Activated CD8-positive, alpha-beta memory T cell treated with anti-CD3 and anti-CD28 coated beads, Interleukin-2, amount 50 U/mL, for 48 hours (primary cell): ENCODE measurements at regions not wholly inside any gene's neighbourhood (a gene's known extent, or its start where the extent isn't known, plus 50 kb on each side); places are given as distances from the start of the nearest gene placed in this dataset.
A peak's percentile ranks its signal among the peaks of the same experiment; 100 is the strongest.

Source experiments
- DNase-seq: peaks from one replicate; pipeline ENCODE4 v3.0.0-alpha.2; 2020

DNA sequence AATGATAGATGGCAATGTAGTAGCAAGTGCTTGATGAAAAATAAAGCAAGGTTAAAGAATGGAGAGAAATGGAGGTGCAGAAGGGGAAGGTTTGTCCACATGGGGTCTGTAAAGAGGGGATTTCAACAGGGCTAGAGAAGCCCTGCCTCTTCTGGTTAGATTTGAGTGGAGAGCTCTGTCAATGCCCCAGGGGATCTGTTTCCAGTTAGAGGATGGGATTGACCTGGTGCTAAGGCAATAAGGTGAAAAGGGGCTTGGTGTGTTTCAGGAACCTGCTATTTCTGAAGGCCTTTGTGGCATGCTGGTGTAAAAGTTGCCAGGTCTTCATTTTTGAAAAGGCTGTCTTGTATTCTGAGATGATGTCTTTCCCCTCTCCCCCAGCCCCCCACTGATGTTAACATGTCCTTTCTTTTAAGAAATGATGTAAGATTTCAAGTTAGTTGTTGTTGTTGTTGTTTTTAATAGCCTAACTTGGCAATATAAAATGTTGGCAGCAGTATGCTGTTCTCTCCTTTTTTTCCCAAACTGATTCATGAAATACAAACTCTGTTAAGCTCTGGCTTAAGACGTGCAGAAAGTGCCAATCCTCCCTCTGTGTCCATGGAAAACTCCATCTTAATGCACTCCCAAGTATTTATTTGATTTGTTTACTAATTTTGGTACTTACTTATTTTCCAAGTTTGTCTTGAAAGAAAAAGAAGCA lies 370.3 kb upstream of the ADGRL2 start:
- DNase-seq = no peak

DNA sequence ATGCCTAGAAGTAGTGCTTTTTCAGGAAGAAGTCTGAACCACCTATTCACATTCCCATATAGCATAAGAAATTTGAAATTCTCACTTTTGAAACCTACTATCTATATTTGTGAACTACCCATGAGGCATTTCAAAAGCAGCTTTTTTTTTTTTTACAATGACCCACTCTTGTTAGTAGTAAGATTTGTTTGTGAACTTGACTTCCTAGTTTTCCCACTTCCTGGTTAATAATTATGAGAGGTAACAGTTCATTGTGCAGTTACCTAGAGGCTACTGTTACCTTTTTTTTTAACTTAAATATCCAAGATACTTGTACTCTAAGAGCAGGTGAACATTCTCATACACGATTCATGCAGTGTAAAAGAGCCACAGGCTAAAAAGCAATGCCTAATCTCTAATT lies 371.7 kb upstream of the ADGRL2 start:
- DNase-seq = no peak

DNA sequence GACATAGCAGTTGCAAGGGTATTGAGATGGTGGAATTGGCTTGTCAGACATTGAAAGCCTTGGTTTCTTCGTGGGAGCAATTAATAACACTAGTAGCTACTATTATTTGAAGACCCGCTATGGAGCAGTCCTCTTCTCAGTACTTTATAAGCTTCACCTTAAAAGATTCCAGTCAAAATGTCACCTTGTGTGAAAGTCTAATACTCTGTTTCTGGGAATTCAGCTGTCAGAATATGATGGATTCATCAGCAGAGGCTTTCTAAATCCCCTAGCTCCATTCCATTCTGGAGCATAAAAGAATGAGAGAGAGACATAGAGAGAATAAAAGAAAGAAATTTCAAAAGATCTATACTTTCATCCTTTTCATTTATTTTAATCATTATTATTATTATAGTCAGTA lies 375.9 kb upstream of the ADGRL2 start:
- DNase-seq = no peak

DNA sequence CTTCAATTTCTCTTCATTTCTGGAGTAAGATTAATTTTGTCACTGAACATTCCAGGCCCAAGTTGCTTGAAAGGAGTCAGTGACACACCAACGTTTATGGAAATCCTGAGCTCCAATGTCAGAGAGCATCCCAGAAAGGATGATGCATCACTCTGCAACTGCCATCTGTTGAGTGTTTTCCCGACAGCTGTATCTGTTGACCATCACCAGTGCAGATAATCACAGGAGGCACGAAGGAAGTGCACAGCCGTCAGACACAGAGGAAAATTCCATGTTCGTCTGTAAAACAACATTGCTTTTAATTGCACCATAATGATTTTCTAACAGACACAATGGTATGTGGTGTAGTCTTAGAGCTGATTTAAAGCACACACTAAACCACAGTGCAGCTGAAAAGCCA lies 376.7 kb upstream of the ADGRL2 start:
- DNase-seq = no peak

DNA sequence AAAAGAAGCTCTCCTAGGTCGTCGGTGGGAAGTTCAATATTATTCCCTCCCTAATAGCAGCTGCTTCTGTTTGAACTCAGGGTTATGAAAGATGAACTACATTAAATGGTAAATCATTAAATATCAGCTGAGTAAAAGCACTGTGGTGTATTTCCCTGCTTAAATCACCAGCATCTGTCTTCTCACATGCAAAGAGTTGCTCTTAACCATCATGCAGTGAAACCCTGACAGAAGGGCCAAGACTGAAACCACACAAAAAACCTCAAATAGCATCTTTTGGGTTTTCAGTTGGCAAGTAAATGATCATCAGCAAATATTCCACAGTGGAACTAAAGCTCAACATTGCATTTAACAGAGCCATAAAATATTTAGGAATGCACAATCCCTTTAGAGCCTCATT lies 380.0 kb upstream of the ADGRL2 start:
- no peak for DNase-seq

DNA sequence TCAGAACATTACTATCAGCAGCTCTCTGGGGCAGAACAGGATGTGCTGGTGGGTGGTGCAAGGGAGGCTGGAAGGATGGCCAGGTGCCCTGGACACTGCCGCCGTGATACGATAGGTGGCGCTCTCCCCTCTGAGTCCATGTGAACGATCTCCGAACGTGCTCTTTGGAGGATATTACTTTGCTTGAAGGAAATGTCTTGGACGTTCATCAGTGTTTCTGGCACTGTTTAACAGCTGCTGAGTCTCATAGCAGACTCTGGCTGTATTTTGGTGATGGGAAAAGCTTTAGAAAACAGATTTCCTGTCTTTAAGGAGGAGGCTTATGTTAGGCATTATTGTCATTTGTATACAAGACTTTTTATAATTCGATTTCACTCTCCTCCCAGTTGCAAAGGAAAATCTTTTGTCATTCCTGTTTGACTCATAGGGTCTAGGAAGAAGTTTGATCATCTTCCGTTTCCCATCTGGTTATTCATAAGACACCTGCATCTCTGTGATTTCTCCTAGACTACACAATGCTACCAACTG lies 386.2 kb upstream of the ADGRL2 start:
- DNase-seq = peak; percentile 51

DNA sequence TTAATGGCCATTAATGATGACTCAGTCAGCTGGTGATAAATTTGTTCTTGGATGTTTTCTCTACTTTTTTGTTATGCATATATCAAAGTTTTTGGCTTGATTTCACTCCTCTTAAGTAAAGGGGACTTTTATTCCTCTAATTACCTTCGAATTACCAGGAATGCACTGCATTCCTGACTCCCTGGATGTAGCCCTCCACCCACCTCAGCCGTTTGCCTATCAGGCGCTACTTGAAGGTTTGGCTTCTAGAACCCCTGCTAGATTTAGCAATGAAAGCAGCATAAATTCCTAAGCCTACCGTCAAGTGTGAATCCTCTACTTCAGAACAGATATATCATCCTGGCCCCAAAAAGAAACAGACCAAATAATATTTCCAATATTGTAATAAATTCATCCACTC lies 387.8 kb upstream of the ADGRL2 start:
- DNase-seq = no peak

DNA sequence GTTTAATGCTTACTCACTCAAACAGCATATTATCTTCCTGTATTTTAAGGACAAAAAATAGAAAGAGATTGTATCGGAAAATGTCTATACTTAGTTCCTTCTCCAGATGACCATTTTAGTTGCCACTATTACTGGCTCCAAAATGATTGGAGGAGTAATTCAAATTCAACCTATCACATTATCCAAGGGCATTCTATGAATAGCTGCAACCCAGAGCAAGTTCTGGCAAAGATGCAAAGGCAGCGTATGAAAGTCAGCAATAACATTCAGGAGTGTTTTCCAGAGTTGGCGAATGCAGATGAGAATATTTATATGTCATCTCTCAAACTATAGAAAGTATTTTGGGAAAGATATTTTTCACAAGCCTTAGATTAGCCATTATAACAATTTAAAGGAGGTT lies 389.8 kb upstream of the ADGRL2 start:
- DNase-seq = no peak

DNA sequence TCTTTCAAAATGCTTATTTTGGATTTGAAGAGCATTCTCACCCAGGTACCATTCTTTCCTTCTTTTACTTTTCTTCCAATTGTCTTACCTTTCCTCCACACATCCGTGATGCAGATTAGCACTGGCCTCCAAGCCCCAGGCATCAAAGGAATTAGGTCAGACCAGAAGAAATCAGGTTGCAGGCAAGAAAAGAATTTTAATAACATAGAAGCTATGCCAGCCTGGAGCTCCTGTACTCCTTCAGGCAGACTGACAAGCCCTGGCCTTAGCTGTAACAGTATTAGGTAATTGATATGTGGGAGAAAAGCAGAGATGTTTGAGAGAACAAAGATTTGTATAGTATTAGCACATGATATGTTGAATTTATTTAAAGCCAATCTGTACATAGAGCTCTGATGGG lies 390.4 kb upstream of the ADGRL2 start:
- no peak for DNase-seq

DNA sequence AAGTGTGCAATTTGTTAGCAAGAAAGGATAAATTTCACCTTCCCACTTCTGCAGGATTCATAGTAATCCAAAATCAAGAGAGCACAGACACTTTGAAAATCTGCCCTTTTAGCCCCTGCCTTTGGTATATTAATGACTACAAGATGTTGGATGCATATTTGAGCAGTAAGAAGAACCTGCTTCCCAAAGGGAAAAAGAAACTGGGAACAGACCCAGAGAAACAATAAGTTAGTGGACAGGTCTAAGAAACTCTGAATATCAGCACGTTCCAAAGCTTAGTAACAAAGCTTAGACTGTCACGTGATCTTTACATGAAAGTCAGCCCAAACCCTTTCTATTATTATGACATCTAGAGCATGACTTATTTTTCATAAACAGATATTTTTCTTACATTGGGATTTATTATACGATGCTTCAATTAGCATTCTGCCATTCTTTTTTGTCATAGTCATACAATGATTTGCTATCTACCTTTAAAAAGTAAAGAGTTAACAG lies 390.9 kb upstream of the ADGRL2 start:
- no peak for DNase-seq

DNA sequence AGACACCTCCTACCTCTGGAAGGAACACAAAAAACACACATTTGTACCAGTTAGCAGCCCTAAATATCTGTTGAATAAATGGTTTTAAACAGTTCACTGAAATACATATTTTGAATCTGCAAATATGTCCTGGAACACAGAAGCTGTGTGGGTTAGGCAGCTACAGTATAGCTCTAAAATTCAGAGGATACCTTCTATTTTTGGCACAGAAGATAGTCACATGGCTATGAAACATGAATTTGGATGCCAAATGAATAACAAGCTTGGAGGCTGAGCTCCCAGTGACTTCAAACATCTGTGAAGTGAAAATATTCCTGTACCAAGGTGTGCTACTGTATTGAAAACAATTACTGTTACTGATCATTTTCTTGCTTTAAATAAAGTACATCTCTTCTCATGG lies 391.5 kb upstream of the ADGRL2 start:
- no peak for DNase-seq

DNA sequence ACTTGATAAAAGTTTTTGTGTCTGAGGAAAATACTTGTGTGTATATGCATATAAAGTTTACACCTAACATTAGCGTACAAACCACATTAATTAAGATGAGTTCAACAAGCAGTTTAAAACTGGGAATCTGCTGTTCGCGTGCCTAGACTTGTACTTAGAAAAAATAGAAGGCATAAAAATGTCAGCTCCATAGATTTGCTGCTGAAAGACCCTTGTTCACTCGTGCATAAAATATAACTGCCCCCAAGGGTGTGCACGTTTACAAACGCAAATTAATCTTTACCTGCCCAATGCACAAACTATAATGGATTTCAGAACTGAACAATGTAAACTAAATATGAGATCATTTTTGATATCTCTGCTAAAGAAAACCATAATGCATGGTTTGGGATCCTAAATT lies 392.3 kb upstream of the ADGRL2 start:
- no peak for DNase-seq

DNA sequence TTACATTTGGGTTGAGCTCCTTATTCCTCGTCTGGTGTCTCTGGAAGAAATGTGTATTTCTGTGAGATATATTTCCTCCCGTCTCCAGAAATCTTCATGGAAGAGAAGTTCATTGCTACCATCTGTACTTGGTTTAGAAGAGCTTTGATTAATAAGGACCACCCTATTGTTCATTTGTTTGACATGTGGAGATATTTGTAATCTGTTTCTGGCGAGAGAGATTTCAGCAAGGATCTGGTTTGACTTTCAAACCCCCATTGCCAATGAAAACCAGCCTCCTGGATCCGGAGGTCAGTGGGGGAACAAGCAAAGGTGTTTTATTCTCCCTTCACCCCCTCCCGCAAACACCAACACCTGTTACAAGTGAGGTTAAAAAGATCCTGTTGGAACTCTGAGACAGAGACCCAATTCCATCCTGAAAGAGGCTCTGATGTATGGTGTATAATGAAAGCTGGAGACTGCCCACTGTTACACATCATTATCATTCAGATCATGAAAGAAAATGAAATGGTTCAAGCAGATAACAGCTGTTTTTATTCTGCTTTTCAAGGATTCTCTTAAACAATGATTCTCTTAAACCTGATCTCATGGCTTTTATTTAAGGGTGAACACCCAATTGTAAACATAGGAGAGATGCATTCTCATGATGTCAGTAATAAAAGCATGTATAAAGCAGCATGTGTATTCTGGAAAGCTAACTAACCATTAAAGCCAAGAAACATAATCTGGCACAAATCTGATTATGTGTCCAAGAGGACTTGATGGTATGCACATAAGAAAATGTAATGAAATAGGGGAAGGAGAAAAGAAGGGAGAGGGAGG lies 393.5 kb upstream of the ADGRL2 start:
- DNase-seq = no peak

DNA sequence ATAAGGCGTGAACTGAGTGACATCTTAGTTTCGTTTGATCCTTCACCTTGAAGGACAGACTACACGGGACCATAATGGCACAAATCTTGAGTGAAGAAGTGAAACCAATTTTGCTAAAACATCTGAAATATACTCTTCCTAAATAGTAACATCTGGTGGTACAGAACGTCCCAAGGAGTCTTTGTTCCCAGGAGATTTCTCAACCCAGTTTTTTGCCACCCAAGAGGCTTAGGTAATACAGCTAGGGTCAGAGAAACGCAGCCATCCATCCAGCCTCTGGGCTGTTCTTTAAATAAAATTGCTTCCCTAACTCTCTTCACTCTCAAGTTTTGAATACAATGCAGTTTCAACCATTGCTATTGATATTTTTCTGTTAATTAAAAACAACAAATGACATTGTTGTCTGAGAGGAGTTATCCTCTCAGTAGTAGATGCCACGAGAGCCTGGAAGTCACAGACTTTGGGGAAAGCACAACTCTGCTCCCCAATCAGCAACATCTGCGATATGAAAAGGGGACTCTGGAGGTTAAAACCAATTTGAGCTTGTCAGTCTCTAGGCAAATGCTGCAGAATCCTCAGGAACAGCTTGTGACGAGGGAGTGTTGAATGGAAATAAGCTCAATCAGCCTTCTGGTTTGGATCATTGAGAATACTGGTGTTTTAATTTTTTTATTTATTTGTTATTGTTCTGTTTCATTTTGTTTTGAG lies 394.3 kb upstream of the ADGRL2 start:
- no peak for DNase-seq

DNA sequence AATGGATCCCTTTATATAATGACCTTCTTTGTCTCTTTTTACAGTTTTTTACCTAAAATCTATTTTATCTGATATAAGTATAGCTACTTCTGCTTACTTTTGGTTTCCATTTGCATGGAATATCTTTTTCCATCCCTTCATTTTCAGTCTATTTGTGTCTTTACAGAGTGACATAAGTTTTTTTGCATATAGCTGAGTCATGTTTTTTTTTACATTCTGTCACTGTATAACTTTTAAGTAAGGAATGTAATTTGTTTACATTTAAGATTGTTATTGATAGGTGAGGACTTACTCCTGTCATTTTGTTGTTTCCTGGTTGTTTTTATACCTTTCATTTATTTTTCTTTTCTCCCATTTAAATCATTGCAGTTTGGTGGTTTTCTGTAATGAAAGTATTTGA lies 402.7 kb upstream of the ADGRL2 start:
- DNase-seq = no peak

DNA sequence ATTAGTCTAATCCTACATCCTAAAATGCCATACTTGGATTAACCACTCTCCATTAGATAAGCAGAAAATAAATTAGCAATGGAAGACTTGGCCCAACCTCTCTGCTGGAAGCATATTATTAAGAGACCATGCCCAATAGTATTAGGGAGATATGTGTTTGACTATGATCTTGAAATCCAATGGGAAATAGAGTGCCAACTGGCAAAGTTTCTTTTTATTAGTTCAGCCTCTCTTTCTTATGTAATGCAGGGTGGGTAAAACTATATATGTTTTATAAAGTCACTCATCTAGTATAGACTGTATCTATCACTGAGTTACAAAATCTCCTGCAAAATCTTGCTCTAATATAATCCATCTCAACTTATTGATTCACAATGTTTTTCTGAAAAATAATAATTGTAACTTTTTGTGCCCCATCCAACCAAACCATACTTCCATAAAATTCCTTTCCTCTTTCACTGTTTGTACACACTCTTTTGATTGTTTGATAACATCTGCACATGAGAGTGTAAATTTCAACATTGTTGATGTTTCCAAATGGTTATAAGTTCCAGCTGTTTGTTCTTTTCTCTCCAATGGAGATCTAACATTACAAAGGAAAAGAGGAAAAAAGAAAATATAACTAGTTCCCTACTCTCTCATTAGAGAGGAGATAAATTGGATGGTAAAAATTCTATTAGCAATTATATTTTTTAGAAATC lies 408.1 kb upstream of the ADGRL2 start:
- no peak for DNase-seq

DNA sequence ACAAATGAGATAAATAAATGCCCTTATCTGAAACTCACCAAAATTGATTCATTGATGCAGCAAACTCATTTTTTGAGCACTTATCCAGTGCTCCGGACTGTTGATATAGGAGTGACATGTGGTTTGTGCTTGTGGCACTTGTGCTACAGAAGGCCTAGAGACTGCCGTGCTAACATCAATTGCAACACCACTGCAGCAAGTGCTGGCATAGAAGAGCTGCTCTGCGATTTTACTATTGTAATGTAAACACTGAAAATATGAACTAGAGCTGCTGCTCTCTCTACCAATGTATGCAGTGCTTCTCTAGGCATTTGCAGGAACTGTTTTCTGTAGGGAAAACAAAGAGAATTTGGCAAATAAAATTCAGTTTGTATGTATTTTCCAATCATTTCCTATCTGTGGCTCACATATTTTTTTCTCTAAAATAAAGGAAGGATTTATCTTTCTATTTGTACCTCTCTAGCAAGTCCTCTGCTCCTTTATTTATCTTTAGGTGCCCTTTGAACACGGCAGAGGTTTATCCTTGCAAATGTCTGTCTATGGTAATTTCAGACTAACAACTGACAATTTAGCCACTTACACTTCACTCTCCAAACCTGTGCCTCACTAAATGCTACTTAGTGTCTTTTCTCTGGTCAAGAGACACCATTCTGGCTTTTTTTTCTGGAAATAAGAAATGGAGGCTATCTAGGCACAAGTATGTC lies 409.5 kb upstream of the ADGRL2 start:
- DNase-seq = no peak

DNA sequence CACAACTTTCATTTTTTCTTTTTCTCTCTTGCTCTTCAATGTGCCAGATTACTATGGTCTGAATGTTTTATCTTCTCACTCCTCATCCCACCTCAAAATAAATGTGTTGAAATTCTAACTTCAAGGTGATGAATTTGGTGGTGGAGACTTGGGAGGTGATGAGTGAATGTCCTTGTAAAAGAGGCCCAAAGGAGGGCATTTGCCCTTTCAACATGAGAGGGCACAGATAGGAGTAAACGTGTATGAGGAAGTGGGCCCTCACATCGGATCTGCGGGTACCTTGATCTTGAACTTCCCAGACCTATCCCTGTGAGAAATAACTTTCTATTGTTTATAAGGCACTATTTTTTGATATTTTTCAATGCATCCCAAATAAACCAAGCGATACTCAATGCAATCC lies 412.3 kb upstream of the ADGRL2 start:
- DNase-seq = no peak

DNA sequence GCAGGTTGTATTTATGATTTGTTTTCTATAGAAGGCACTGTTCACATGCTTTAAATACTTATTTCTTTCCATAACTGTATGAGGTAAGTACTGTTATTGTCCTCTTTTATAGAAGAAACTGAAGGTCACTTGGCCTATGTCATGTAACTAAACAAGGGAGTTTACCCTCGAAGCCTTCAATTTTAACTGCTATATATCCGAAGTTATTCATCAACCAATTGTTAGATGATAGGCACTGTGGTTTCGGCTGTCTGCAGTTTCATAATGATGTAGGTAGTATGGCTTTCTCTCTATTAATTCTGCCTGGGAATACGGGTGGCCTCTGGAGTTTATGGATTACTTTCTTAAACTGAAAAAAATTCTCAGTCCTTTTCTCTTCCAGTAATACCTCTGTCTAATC lies 413.3 kb upstream of the ADGRL2 start:
- no peak for DNase-seq

DNA sequence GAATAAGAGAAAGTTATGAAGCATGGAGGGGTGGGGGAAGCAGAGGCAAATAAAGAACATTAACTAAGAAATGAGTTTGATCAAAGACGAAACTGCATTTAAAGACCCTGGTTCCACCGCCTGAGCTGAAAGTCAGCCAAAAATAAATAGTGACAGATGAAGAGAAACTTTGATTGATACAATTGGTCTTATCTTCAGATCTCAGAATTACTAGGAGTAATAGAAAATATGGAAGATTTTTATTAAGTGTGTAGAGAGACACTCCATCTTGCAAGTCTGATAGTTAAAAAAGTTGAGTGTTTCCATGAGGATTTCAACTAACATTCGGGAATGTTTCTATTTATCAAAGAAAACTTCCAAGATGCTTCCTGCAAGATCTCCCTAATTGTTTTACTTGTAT lies 418.2 kb upstream of the ADGRL2 start:
- DNase-seq = no peak

DNA sequence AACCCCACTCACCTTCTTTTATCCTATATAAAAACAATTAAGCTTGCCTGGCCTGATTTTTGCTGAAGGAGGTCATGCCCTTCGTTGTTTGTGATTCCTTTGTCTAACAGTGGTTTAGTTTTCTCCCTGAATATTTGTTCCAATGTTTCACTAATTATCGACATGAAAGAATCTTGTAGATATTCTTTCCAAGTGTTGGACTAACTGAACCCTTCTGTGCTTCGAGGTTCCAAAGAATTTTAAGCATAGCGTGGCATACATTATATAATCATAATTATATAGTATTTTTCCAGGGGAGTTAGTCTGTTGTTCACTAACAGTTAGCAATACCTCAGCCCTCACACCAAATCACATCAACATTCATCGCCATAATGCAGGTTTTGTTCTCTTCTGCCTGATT lies 418.9 kb upstream of the ADGRL2 start:
- no peak for DNase-seq

DNA sequence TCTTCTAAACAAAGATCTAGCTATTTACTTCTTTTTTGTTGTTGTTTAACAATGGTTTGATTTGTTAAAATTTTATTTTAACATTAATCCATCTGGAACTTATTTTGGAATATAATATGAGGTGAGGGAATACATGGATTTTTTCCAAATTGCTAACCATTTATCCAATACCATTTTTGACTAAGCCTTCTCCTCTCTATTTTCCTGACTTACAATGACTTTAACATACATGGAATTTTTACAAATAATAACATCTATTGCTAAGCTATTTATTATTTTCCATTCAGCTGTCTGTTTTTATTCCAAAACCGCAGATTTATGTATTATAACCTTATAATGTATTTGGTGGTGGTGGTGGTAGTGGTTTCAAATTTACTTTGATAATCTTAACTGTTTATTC lies 420.3 kb upstream of the ADGRL2 start:
- DNase-seq = no peak
